GM18868 (cell line): ENCODE measurements at regions not wholly inside any gene's neighbourhood (a gene's known extent, or its start where the extent isn't known, plus 50 kb on each side); places are given as distances from the start of the nearest gene placed in this dataset.

Experiments used
- ATAC-seq: cut with Tn5 transposase; IDR thresholded peaks from one replicate; pipeline ENCODE4 v1.9.1; 2021; ENCODE audit warnings: mild to moderate bottlenecking, moderate library complexity; ENCODE audit not compliant: unreplicated experiment

GRCh38 chr10:42932735-42933447 is 144.0 kb upstream of the RET start:
- no peak for ATAC-seq

DNA sequence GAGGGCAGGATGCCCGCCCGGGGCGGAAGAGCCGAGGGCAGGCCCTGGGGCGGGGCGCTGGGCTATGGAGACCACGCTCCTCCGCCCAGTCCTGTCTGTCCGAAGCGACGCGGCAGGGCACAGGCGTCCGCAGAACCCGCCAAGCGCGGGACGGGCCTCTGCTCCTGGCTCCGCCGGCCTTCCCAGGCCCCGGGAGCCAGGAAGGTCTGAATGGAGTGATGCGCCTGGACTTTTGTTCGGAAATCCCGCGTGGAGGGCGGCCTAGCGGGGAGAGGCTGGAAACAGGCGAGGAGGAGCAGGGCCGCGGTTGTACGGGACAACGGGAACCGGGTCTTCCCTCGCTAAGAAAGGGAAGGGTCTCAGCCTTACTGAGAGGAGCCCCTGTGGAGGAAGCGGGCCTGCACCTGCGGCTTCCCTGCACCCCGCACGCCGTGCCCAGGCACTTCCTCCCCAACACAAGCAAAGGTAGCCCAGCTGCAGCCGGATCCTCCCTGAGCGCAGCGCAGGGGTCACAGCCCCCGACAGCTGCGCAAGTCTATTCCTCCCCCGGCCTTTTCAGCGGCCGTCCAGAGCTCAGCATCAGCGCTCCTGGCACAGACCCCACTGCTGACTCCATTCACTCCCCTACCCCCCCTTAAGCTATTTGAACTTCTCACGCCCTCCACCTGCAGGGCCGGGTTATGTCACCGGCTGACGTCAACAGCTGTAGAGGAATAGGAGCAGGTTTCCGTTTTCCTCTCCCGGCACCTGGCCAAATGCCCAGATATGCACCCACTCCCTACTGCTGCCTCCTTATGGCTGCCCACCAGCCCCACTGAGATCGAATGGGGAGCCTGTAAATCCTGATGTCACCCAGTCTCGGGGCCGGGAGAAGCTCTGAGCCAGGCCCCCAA is 143.2 kb upstream of the RET start:
- no peak for ATAC-seq

DNA sequence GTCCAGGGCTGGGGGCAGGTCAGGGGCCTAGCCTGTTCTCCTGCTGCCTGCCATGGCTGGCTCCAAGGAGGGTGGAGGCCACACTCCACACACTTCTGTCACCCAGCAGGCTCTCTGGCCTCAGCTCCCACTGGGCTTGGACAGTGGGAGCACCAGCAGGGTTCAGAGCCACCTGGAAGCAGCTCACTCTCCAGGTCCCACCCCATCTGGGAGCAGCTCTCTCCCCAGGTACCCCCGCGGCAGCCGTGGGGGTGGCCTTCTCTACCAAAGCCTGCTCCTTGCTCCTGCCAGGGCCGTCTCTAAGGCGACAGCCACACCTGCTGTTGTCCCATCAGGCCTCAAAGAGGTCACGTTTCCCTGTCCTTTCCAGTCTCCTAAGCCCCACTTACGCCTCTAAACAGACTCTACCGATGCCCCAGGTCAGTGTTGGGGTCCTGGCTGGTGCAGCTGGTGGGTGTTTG is 142.5 kb upstream of the RET start:
- no peak for ATAC-seq

GRCh38 chr10:42934842-42935241 is 142.0 kb upstream of the RET start:
- ATAC-seq = no peak

- ATAC-seq = no peak
Measured at GRCh38 chr10:42935466-42935865, 141.4 kb upstream of the RET start.

DNA sequence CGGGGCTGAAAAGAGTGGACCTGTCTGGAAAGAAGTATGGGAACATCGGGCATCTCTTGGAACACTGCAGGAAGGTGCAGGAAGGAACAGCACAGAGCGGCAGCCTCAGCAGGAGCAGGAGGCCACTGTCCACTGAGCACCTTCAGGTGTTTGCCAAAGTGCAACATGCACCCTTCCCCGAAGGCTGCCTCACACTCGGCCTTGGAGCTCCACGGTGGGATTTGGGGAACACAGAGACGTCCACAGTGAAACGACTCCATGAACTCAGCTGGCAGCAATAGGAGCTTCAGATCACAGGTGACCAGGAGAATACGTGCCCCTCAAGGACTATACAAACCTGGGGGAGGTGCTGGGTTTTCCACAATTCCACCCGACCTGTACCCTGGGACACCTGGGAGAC is 140.3 kb upstream of the RET start:
- ATAC-seq = no peak

DNA sequence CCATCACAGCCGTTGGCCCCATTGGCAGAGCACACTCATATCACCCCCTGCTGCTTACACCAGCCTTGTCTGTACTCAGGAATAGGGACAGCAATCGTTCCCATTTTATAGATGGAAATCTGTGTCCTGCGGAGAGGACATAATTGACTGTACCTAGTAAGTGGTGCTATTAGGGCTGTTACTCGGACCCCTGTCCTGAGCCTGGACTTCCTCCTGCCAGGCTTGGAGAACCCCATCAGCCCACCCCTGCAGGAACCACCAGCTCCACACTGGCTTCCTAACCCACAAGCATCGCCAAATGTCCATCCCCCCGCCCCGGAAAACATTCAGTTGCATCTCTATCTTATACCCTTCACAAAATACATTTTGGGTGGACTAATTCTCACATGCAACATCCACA is 139.8 kb upstream of the RET start:
- ATAC-seq = no peak

DNA sequence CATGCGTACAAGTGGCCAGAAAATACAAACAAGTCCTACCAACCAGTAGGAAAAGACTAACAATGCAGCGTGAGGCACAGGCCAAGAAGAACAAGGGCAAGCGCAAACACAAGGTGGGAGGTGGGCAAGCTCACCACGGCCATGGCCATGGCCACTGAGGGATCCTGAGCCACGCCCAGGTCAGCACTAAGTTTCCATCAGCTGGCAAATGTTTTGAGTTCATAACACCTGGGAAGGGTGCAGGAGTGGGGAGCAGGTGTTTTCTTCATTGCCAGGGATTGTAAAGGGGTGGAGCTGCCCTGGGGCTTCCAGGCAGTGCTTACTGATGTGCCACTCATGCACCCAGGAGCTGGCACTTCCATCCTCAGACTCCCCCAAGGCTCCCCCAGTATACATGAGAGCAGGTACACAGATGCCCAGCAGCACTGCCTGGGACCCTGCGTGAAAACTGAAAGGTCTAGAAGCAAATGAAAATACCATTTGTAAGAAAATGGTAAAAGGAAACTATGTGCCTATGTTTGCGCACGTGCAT is 139.2 kb upstream of the RET start:
- no peak for ATAC-seq

- no peak for ATAC-seq
Measured at GRCh38 chr10:42938351-42938750, 138.5 kb upstream of the RET start.

GRCh38 chr10:42939237-42939636 is 137.6 kb upstream of the RET start:
- ATAC-seq = no peak

- no peak for ATAC-seq
Measured at GRCh38 chr10:42939685-42940366, 137.0 kb upstream of the RET start.

DNA sequence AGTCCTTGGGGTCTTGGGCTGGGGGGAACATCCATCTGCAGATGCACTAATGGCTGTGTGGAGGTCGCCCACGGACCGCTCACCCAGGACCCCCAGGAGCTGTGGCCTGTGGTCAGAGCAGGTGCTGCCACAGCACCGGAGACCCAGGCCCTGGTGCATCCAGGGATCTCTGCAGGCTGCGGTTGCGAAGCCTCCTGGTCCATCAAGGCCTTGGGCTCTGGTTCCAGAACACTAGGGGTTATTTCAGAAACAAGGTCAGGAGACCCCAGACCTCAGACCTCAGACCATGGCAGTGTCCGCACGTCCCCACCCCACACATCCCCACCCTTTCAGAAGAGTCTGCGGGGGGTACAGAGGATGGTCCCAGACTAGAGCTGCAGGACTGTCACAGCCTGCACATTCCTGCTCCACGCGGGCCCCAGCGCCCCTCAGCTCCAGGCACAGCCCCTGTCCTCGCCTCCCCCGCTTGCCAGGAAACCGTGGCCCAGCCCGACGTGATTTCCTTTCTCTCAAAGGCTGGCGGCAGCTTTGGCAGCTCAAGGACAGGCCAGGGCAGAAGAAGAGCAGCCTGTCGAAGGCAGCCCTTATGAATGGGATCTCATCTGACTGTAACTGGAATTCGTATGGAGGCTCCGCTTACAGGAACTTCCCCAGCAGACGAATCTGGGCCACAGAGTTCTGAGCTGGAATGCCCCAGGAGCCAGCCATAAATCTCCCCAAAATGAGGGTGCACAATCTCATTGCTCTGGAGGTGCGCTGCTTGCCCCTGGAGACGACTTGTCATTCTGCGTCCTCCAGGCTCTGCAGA is 136.2 kb upstream of the RET start:
- no peak for ATAC-seq

DNA sequence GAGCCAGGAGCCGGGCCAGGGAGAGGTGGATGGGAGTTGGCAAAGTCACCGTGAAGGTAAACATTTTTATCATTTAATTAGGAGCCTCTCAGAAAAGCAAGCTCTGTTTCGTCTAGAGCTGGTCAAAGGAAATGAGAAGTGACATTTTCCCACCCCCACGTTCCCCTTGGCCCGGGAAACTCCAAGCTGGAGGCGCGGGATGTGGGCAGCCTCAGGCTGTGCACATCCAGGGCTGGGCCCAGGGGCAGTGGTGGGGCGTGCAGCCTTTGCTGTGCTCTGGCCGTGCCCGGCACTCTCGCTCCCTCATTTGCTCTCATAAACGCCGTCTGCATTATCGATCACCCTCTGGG is 135.6 kb upstream of the RET start:
- ATAC-seq = no peak

- ATAC-seq = no peak
Measured at GRCh38 chr10:42941790-42942189, 135.1 kb upstream of the RET start.

DNA sequence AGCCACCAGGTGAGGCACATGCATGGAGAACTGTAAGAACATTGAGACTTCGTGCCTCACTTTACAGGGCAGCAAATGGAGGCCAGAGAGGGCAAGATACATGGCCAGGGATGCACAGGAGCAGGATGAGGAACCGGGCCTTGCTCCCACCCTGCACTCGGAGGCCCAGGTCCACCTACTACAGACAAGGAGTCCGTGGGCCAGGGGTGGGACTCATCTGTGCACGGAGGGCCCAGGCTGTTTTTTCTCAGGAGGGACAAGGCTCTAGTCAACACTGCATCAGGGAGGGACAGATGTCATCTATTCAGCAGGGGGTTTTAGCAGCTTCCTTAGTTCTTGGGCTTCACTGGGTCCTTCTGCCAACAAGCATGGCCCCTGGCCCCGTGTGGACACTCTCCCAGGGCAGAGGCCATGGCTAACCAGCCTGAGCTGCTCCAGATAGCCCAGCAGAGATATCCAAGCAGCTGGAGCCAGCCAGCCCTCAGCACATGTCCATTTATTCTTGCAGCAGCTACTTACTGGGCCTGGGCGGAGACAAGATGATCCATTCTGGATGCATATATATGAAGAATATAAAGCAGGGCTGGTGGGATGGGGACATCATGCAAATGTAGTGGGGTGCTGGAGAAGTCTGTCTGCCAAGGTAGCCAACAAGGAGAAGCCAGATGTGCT is 134.5 kb upstream of the RET start:
- ATAC-seq = no peak

- no peak for ATAC-seq
Measured at GRCh38 chr10:42943025-42943818, 133.6 kb upstream of the RET start.

- ATAC-seq = no peak
Measured at GRCh38 chr10:42948040-42948439, 128.8 kb upstream of the RET start.

- no peak for ATAC-seq
Measured at GRCh38 chr10:42949287-42949686, 127.6 kb upstream of the RET start.
